ENCODE measurements at regions not wholly inside any gene's neighbourhood (a gene's known extent, or its start where the extent isn't known, plus 50 kb on each side); places are given as distances from the start of the nearest gene placed in this dataset.

- POLR2A ChIA-PET (ENCODE audit: unreplicated experiment), result no interaction called here
- TF ChIP-seq EZH2 (IDR thresholded peaks at IDR 0.05; ENCODE audit: low read depth) (no peak), CTCF (conservative IDR thresholded peaks at IDR 0.05) (no peak)
- intact Hi-C loops (cut with micrococcal nuclease; ENCODE audit: unreplicated experiment), result no loop called here
- BruUV-seq (replicated peaks), result no TSS peak
- Histone ChIP-seq H4K20me1 (ENCODE audit: insufficient read depth) (no peaks in the 10 kb centered on the region), H3K4me3 (no peak overlapping the region), H3F3A (ENCODE audit: insufficient read depth, low read depth) (no peaks in the 10 kb centered on the region), H3K27ac (no peak overlapping the region), H3K9me2 (ENCODE audit: insufficient read depth) (no peaks in the 10 kb centered on the region; the same call in 1 of the 2 replicates), H3K4me1 (replicated peaks; ENCODE audit: insufficient read depth) (no peaks in the 10 kb centered on the region), H3K9me3 (ENCODE audit: insufficient read depth, low read depth) (no peaks in the 10 kb centered on the region), H3K27me3 (ENCODE audit: insufficient read depth, low read depth) (no peaks in the 10 kb centered on the region), H3K4me2 (no peak overlapping the region), H2AFZ (no peak overlapping the region), H3K79me2 (ENCODE audit: low read depth) (no peaks in the 10 kb centered on the region), H3K36me3 (ENCODE audit: low read depth) (no peaks in the 10 kb centered on the region)
- CTCF ChIA-PET, result no interaction called here
- DNase-seq, result no peak
Observed at GRCh38 chr4:136908122-136908521, 624.2 kb downstream of the PCDH18 start.

DNA sequence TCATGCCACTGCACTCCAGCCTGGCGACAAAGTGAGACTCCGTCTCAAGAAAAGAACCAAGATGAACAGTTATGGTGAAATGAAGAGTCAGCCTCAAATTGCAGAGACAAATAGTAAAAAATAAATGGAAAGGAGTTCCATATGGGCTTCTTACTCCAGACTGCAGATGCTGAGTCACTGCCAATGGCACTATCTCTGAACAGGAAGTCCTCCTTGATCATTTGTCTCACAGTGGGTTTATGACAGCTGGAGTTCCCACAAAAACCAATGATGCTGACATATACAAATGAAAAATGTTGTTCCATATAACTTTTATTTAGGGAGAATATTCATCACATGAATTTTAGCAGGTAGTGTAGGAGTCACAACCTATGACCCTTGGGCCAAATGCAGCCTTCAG, 631.6 kb downstream of the PCDH18 start:
- ChIA-PET CTCF (no interaction called here), POLR2A (ENCODE audit: unreplicated experiment) (no interaction called here)
- Histone ChIP-seq H3F3A (ENCODE audit: insufficient read depth, low read depth) (no peaks in the 10 kb centered on the region), H3K36me3 (ENCODE audit: low read depth) (no peaks in the 10 kb centered on the region), H3K4me2 (no peak overlapping the region), H3K27ac (no peak overlapping the region), H2AFZ (no peak overlapping the region), H3K9me3 (ENCODE audit: insufficient read depth, low read depth) (no peaks in the 10 kb centered on the region), H3K4me3 (no peak overlapping the region), H3K9me2 (ENCODE audit: insufficient read depth) (no peaks in the 10 kb centered on the region; the same call in 1 of the 2 replicates), H3K4me1 (replicated peaks; ENCODE audit: insufficient read depth) (no peaks in the 10 kb centered on the region), H3K79me2 (ENCODE audit: low read depth) (no peaks in the 10 kb centered on the region), H3K27me3 (ENCODE audit: insufficient read depth, low read depth) (no peaks in the 10 kb centered on the region), H4K20me1 (ENCODE audit: insufficient read depth) (no peaks in the 10 kb centered on the region)
- TF ChIP-seq EZH2 (IDR thresholded peaks at IDR 0.05; ENCODE audit: low read depth), result no peak
- no peak for TF ChIP-seq CTCF (conservative IDR thresholded peaks at IDR 0.05)
- no TSS peak for BruUV-seq (replicated peaks)
- no peak for DNase-seq
- intact Hi-C loops (cut with micrococcal nuclease; ENCODE audit: unreplicated experiment), result loop anchor here (1.0 kb wide), 1 partner anchor 27 kb away; no protein-coding TSS in a partner anchor

DNA sequence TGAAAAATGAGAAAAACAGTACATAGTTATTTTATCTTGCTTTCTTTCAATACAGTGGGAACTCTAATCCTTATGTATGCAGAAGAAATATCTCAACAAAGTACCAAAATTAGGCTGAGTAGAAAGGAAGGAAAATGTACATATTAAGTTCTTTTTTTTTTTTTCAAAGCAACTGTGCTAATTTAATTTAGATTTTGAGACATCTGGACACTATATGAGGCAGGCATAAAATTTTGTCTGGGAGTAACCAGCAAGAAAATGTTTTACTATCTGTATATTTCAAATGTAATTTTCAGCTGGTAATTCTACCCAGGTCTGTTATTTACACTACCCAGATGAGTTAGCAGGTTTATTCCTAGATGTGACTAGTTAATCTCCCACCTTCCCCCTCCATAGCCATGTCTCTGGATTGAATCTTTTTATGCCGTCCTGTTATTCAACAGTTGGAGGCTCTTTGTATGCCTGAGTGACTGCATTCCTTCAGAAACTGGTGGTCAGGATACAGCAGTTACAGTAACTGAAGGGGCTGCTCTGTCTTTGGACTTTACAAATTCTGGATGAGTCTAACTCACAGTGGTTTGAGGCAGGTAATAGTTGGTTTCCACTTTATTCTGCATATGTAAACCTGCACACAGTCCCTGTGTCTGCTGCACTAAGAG, 633.6 kb downstream of the PCDH18 start:
- Histone ChIP-seq H3K4me2 (no peak overlapping the region), H3F3A (ENCODE audit: insufficient read depth, low read depth) (no peaks in the 10 kb centered on the region), H3K4me3 (no peak overlapping the region), H3K9me3 (ENCODE audit: insufficient read depth, low read depth) (no peaks in the 10 kb centered on the region), H3K27ac (no peak overlapping the region), H2AFZ (no peak overlapping the region), H3K79me2 (ENCODE audit: low read depth) (no peaks in the 10 kb centered on the region), H3K27me3 (ENCODE audit: insufficient read depth, low read depth) (no peaks in the 10 kb centered on the region), H3K4me1 (replicated peaks; ENCODE audit: insufficient read depth) (no peaks in the 10 kb centered on the region), H3K36me3 (ENCODE audit: low read depth) (no peaks in the 10 kb centered on the region), H4K20me1 (ENCODE audit: insufficient read depth) (no peaks in the 10 kb centered on the region), H3K9me2 (ENCODE audit: insufficient read depth) (no peaks in the 10 kb centered on the region; the same call in 1 of the 2 replicates)
- CTCF ChIA-PET, result no interaction called here
- BruUV-seq (replicated peaks), result no TSS peak
- no peak for DNase-seq
- intact Hi-C loops (cut with micrococcal nuclease; ENCODE audit: unreplicated experiment), result no loop called here
- POLR2A ChIA-PET (ENCODE audit: unreplicated experiment), result no interaction called here
- no peak for TF ChIP-seq EZH2 (IDR thresholded peaks at IDR 0.05; ENCODE audit: low read depth)
- no peak for TF ChIP-seq CTCF (conservative IDR thresholded peaks at IDR 0.05)

All from PC-9 (cell line).